ENCODE measurements at regions not wholly inside any gene's neighbourhood (a gene's known extent, or its start where the extent isn't known, plus 50 kb on each side); places are given as distances from the start of the nearest gene placed in this dataset.

DNA sequence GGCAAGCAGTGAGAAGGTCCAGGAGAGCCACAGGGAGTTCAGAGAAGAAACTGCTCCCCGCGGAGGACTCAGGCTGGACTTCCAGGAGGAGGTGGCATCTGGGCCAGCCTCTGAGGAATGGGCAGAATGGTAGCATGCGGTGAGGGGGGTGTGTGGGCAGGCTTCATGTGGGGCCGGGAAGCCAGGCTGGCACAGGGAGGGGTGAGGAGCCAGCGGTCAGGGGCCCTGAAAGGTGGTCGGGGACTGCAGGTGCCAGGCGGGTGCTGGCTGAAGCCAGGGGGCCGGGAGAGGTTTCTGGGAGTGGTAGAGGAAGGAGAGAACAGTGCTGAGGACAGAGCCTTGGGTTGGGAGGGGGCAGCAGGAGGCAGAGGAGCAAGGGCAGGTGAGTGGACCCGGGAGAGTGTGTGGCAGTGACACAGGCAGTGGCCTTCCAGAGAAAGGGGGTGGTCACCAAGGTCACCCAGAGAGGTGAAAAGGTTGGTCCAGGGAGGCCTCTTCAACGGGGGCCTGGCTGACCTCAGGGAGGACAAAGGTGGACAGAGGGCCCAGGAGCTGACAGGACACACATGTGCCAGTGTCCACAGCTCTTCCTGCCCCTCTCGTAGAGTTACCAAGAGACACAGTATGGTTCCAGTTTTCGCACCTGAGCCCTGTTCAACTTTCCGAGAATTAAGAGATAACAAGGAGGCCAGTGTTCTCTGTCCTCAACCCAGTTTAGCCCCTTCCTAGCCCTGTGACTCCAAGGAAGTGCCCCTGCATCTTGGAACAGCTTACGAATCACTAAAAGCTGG is 101.2 kb upstream of the ASB18 start:
- H3K4me1 ChIP-seq, result peaks cover 0 to 5% (median 0%) of the 10 kb centered on the region in 4 donors
- no peak for TF ChIP-seq EP300 (IDR thresholded peaks at IDR 0.05)
- TF ChIP-seq POLR2A (IDR thresholded peaks at IDR 0.05), result no peak
- TF ChIP-seq POLR2AphosphoS5 (IDR thresholded peaks at IDR 0.05), result no peak
- TF ChIP-seq, protein P1, sequence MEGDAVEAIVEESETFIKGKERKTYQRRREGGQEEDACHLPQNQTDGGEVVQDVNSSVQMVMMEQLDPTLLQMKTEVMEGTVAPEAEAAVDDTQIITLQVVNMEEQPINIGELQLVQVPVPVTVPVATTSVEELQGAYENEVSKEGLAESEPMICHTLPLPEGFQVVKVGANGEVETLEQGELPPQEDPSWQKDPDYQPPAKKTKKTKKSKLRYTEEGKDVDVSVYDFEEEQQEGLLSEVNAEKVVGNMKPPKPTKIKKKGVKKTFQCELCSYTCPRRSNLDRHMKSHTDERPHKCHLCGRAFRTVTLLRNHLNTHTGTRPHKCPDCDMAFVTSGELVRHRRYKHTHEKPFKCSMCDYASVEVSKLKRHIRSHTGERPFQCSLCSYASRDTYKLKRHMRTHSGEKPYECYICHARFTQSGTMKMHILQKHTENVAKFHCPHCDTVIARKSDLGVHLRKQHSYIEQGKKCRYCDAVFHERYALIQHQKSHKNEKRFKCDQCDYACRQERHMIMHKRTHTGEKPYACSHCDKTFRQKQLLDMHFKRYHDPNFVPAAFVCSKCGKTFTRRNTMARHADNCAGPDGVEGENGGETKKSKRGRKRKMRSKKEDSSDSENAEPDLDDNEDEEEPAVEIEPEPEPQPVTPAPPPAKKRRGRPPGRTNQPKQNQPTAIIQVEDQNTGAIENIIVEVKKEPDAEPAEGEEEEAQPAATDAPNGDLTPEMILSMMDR (IDR thresholded peaks at IDR 0.05), result no peak
- no peaks in the 10 kb centered on the region for H3K9me3 ChIP-seq
- no peaks in the 10 kb centered on the region for H3K36me3 ChIP-seq
- H3K4me3 ChIP-seq, result no peak overlapping the region
- ATAC-seq (ENCODE audit: low FRiP score in 2 of 2) (no peak), DNase-seq (peak in 1 of 2 donors; percentile 61)
- H3K27me3 ChIP-seq, result no peaks in the 10 kb centered on the region
- WGBS, 2 donors, result 89 to 90% methylated on average over 10 to 14 of the region's 14 CpGs
- H3K27ac ChIP-seq, result no peak overlapping the region

GRCh38 chr2:236366049-236366387 is 101.8 kb upstream of the ASB18 start:
- no peak for DNase-seq
- WGBS, 2 donors, result 58 to 62% methylated on average over 4 to 7 of the region's 7 CpGs
- H3K27me3 ChIP-seq, result no peaks in the 10 kb centered on the region
- no peak for ATAC-seq (ENCODE audit: low FRiP score in 2 of 2)
- H3K9me3 ChIP-seq, result no peaks in the 10 kb centered on the region
- no peak overlapping the region for H3K27ac ChIP-seq
- H3K36me3 ChIP-seq, result no peaks in the 10 kb centered on the region
- peaks cover 0 to 5% (median 0%) of the 10 kb centered on the region in 4 donors for H3K4me1 ChIP-seq
- TF ChIP-seq POLR2A (IDR thresholded peaks at IDR 0.05) (no peak), EP300 (IDR thresholded peaks at IDR 0.05) (no peak), POLR2AphosphoS5 (IDR thresholded peaks at IDR 0.05) (no peak)
- TF ChIP-seq, protein P1 (IDR thresholded peaks at IDR 0.05), result no peak
- no peak overlapping the region for H3K4me3 ChIP-seq

DNA sequence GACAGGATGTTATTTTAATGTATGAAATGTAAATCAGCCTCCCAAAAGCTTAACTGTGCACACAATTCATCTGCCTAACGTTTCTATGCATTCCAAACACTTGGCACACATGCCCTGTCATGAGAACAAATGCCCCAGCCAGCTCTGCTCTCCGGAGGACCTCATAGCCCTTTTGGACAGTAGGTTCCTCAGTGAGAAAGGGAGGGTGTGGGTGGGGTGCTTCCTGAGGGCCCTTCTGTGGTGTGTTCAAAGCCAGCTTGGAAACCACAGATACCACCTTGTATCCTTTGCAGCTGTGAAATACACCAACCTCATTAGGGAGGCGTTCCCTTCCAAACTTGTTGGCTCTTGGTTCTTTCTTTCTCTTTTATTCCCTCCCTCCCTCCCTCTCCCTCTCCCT is 102.2 kb upstream of the ASB18 start:
- Histone ChIP-seq H3K4me1 (peaks cover 0 to 5% (median 0%) of the 10 kb centered on the region in 4 donors), H3K27me3 (no peaks in the 10 kb centered on the region), H3K27ac (no peak overlapping the region), H3K9me3 (no peaks in the 10 kb centered on the region), H3K4me3 (no peak overlapping the region), H3K36me3 (no peaks in the 10 kb centered on the region)
- TF ChIP-seq, protein P1 (IDR thresholded peaks at IDR 0.05), result no peak
- TF ChIP-seq POLR2A (IDR thresholded peaks at IDR 0.05) (no peak), POLR2AphosphoS5 (IDR thresholded peaks at IDR 0.05) (no peak), EP300 (IDR thresholded peaks at IDR 0.05) (no peak)
- DNase-seq (no peak), ATAC-seq (ENCODE audit: low FRiP score in 2 of 2) (no peak)
- 18 to 22% methylated on average over 3 of the region's 3 CpGs for WGBS, 2 donors

- Histone ChIP-seq H3K4me1 (peaks cover 0 to 5% (median 0%) of the 10 kb centered on the region in 4 donors), H3K4me3 (no peak overlapping the region), H3K9me3 (no peaks in the 10 kb centered on the region), H3K27me3 (no peaks in the 10 kb centered on the region), H3K36me3 (no peaks in the 10 kb centered on the region), H3K27ac (no peak overlapping the region)
- TF ChIP-seq POLR2AphosphoS5 (IDR thresholded peaks at IDR 0.05) (no peak), EP300 (IDR thresholded peaks at IDR 0.05) (no peak), POLR2A (IDR thresholded peaks at IDR 0.05) (no peak)
- TF ChIP-seq, protein P1 (IDR thresholded peaks at IDR 0.05), result no peak
- ATAC-seq (ENCODE audit: low FRiP score in 2 of 2) (no peak), DNase-seq (no peak)
- WGBS, 2 donors, result 92 to 93% methylated on average over 16 of the region's 16 CpGs
These were observed 103.5 kb upstream of the ASB18 start for GRCh38 chr2:236367506-236368289.
